ENCODE measurements at regions not wholly inside any gene's neighbourhood (a gene's known extent, or its start where the extent isn't known, plus 50 kb on each side); places are given as distances from the start of the nearest gene placed in this dataset.
"Not testable (repeated sequence)": the region's sequence is repeated elsewhere in the genome, so short reads cannot be mapped to it uniquely, and the experiment has no call there.

DNA sequence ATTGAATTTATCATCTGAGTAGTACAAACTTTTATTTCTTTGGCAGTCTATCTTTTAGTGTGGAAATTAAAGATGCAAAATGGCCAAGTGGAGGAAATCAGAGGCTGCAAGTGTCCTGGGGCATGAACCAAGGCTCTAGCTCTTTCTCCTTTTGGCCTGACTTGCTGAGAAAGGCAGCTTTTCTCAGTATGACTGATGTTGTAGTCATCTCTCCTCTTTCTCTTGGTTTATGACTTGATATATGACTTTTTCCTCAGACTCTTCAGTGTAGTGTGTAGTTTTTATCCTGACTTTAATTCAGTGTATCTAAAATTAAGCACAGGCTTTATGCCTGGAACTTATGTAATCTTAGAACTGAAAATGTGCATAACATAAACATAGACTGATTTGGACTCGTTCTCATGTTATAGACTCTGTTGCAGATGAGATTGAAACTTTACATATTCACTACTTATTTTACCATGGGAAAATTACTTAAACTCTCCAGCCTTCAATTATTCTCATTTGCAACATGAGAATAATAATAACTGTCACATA, 65.7 kb downstream of the SLITRK5 start:
- DNase-seq, result no peak

DNA sequence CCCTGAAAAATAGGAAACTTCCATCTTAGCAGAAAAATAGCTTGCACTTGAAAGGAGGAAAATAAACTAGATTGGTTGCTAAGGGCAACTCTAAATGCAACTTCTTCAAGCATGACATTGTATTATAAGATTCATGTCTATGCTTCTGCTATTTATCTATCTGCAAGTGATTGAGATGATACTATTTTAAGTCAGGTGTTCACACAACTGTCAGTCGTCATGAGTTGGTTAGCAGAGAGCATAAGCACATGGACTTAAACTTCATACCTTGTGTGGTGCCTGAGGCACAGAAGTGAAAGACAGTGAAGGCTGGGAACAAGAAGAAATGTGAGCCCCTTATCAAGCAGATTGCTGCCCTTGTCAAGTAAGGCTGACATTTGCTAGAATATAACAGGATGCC, 82.9 kb downstream of the SLITRK5 start:
- no peak for DNase-seq

DNA sequence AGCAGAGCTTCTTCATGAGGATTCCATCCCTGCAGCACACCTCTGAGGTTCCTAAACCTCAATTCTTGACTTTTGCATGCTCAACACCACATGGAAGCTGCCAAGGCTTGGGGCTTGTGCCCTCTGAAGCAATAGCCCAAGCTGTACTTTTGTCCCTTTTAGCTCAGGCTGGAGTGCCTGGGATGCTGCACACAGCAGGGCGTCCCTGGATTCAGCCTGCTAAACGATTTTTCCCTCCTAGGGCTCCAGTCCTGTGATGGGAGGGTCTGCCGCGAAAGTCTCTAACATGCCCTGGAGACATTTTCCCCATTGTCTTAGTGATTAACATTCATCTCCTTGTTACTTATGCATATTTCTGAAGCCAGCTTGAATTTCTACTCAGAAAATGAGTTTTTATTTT, 98.3 kb downstream of the SLITRK5 start:
- DNase-seq, result no peak

DNA sequence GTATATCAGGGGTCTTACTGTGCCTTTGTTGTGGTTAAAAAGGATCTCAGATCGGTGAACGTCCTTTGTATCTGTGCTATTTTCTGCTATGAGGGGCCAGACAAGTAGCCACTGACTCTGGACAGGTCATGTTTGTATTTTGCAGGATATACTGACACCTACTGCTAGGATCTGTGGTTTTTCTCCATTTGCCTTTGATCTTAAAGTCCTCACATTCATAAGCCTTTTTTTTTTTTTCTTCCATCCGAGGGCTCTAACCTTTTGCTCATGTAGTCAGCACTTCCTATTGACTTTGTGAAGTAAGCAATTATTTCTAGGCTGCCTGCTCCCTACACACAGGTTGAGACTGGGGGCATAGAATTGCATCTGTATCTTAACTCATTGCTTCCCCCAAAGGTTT, 106.2 kb downstream of the SLITRK5 start:
- DNase-seq, result no peak

DNA sequence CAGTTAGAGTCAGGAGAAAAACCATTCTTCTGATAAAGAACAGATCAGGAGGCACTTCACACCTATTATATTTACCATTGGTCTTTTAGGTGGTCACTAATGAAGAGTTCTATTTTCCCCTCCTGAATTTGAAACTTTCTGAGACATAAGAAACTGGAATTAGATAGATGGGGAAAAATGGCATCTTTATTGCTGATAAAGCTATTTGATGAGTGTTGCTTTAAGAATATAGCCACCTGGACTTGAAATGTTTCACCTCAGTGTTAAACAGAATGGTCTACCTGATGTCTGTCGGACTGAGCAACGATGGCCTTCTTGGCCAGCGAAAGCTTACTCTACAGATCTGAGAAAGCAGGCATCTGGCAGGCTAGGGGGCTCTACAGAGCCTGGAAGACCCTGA, 107.0 kb downstream of the SLITRK5 start:
- no peak for DNase-seq

DNA sequence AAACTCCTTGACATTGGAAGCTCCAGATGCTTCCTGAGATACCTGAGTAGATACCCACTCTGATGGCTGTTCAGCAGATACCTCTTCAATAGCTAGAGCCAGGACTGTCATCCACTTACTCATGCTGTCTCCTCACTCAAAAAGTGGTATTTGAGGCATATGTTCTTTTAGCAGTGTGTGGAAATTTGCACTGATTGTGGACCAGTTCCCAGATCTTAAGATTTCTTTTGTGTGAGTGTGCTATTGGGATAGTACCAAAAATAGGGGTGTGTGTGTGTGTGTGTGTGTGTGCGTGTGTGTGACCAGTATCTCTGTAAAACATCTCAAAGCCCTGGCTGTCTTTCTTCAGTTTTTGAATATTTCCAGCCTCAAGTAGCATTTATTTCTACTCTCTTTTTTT, 108.3 kb downstream of the SLITRK5 start:
- DNase-seq, result no peak

DNA sequence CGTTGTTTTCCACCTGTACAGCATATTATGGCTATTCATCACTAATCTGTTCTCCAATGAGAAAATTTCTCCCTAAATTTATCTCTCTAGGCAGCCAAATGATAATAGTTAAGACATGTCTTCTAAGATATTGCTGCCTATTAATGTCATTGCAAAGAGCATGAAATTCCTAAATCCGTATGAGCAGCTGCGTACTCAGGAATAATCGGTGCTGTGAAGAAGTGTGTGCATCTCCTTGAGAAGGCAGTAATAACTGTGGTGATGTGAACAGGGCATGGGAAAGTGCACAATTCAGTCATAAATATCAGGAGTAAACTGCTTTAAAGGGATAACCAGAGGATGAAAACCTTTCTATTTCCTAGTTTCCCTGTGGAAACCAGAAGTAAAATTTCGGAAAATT, 112.2 kb downstream of the SLITRK5 start:
- DNase-seq, result no peak

DNA sequence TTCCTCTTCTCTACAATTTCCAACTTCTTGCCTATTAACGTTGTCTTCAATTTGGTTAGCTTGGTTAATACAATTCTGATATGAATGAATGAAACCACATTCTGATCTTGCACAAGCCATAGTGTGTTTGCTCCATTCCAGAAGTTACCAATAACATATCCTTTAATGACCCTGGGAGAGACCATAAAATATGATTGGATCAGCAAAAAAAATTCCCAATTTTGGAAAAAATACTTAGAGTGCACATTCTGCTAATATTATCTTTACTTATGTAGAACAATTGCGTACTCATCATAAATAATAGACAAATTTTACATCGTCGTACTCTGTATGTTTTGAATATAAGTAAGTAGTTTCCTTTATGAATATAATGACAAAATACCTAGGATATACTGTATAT, 117.2 kb downstream of the SLITRK5 start:
- DNase-seq, result no peak

DNA sequence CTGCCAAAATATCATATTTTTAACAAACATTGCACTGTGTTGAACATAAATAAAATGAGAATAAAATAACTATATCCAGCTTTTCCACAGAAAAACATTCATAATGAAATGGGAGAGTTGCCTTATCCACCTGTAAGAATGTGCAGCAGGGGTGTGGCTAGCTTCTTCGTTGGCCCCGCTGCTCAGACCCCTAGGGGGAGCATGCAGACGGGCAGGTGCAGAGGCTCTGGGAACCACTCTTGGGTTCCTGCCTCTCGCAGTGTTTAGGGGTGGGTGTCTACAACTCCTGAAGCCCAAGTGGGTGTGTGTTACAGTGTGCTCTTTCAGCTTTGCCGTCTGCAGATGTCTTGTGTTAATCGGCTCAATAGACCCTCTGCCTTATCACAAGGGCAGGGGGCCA, 121.7 kb downstream of the SLITRK5 start:
- DNase-seq, result no peak

DNA sequence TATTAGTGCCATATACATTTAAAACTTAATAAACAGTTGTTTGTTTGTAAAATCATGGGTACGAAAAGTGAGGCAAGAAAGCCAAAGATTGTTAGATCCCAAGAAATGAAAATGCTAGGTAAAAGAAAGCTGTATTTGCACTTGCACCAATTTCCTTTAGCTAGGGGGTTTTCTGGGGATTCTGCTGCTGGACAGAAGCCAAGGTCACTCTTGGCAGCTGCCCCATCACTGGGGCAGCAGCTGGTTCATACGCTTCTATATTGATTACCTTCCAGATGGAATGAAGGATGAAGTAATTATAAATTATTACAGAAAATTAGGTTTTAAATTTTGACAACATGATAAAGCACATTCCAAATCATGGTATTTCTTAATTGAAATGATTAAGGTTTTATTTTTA, 127.4 kb downstream of the SLITRK5 start:
- peak; percentile 50 for DNase-seq

DNA sequence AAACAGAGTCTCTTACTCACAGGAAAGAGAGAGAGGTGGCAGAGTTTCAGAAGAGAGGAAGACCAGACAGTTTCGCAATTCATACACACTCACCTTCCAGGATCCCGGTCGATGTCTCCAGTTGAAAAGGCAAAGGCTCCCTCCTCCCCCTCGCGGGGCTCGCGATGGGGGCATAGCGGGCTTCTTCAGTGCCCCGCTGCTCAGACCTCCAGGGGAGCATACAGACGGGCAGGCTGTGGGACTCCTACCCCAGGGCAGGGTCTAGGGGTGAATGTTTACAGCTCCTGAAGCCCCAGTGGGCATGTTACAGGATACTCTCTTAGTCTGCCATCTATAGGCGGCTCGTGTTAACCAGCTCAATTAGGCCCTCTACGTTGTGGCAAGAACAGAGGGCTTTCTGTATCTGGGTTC, 139.2 kb downstream of the SLITRK5 start:
- no peak for DNase-seq

DNA sequence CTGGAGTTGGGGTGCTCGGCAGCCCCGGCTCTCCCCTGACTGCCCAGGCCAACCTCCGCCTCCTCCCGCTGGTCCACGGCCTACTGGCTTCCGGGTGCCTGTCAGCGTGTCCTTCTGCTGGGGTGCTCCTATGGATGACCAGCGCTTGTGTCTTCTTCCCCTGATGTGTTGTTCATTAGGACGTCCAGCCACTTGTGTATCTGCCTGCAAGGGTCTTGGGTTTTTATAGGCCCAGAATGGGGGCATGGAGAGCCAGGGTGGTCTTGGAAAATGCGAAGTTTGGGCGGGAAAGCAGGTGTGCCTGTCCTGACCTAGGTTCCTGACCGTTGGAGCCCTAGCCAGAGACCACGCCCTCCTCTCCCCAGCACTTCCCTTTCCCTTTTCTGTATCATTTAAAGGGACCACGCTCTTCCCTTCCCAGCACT, 139.8 kb downstream of the SLITRK5 start:
- DNase-seq, result no peak

DNA sequence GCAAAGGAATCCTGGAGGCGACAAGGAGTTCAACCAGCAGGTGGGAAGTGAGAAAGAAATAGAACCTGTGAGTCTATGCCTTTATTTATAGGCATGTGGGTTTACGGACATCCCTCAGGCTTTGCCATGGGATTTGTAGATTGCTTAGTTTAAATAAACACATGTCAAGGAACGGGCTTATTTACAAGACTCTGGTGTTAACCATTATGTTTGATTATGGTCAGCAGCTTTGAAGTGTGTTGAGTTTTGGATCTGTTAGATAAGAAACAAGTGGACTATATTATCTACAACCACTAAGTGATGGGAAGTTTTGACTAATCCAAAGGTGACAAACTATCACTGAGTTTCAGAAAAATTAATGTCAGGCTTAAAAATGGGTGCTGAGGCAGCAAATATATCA, 143.2 kb downstream of the SLITRK5 start:
- no peak for DNase-seq

DNA sequence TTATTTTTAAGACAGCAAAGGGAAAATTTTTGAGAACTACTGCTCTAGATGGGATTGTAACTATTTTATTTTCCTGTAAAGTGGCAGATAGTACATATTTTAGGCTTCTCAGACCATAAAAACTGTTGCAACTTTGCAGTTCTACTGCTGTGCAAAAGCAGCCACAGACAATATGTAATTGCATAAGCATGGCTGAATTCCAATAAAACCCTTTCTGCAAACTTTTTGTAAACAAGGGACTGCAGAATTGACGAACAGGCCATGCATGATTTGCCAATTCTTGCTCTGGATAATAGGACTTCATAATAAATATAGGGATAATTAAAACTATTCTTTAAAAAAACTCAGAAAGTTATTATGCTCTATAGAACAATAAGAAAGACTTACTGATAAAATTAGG, 149.1 kb downstream of the SLITRK5 start:
- DNase-seq, result no peak

DNA sequence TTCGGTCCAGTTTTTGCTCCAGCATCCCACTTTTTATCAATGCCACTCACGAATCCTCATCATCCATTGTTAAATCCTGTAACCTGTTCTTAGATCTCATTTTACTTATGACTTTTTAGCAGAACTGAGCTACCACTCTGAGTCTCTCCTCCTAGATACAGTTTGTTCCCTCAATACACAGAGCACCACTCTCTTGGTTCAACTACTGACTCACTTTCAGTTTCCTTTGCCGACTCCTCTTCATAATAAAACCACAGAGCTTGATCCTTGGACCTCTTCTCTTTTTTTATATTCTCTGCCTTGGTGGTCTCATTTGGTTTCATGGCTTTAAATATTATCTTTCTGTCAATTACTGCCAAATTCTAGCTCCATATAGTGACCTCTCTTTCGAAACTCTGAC, 150.3 kb downstream of the SLITRK5 start:
- DNase-seq, result no peak

DNA sequence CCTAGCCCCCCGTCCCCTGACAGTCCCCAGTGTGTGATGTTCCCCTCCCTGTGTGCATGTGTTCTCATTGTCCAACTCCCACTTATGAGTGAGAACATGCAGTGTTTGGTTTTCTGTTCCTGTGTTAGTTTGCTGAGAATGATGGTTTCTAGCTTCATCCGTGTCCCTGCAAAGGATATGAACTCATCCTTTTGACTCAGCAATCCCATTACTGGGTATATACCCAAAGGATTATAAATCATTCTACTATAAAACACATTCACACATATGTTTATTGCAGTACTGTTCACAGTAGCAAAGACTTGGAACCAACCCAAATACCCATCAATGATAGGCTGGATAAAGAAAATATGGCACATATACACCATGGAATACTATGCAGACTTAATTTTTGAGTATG, 155.1 kb downstream of the SLITRK5 start:
- not testable (repeated sequence) for DNase-seq

DNA sequence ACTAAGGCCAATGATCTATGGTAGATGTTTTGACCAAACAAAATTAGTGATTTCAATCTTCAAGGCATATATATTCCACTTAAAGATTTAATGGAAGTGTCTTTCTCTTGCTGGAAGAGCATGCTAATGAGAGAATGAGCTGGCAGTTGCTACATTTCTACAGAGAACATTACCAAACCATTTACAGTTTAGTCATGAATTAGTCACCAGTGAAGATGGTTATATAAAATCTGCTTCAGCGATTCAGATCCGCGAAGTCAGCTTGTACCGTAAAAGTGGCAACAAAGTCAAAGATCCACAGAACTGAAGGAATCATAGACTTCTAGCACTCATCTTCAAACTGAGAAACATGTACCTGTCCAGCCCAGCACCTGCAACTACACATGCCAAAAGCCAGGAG, 156.3 kb downstream of the SLITRK5 start:
- DNase-seq, result no peak

DNA sequence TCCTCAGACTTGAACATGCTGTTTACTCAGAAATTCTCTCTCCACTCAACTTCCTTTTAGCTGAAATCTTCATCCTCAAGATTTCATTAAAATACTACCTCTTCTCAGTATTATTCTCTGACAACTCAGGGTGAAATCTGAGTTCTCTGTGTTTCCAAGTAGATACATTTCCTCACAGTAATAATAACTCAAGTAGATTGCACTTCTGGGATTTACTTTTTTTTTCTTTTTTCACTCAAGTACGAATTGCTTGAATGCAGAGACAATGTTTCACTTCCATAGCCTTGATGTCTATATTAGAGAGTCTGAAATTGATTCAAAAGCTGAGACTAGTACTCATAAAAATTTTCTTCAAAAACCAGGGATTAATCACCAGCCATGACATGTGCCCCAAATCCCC, 166.4 kb downstream of the SLITRK5 start:
- DNase-seq, result no peak

DNA sequence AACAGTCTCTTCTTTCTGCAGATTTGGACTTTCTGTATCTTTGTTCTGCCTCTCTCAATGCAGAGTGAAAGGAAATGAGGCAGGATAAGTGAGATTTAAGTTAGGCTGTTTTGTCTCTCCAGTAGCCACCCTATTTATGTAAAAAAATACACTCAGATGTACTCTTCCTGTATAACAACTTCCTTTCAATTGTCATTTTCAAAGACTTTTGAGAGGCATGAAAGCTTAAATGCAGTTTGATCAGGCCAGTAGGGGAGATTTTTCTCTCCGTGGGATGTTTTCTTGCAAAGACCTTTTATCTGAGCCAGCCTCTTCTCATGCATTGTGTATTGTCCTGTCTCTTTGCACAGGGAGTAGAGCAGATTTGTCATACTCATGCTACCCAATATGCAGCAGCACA, 166.8 kb downstream of the SLITRK5 start:
- DNase-seq, result no peak

DNA sequence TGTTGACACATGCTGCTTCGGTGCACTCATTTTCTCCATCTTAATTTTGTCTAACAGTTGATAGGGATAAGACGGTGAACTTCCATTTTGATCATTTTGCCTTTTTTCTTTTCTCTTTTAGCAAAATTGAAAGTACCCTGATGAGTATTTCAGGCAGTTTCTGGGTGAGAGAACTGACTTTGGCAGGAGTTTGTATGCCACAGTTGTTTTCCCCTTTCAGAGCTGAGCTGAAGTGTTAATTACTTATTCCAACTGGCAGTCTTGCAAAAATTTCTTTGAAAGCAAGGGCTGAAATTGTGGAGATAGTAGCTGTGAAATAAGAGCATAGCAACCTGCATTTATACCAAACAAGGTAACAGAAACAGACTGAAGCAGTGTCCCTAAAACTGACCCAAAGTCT, 180.2 kb downstream of the SLITRK5 start:
- no peak for DNase-seq

DNA sequence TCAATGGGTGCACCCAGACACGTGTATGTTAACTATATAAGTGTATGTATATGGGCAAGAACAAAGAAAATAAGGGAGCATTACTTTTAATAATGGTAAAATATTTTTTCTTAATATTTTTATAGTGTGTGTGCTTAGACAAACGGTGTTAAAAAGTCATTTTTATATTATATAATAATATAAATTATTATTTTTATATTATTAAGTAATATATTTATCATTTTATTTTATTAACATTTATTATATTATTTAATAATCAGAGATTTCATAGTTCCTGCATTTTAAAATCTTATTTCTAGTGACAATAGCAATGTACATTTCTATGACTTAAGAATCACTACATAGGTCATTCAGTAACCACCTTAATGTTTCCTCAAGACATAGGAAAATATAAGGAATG, 184.4 kb downstream of the SLITRK5 start:
- no peak for DNase-seq

DNA sequence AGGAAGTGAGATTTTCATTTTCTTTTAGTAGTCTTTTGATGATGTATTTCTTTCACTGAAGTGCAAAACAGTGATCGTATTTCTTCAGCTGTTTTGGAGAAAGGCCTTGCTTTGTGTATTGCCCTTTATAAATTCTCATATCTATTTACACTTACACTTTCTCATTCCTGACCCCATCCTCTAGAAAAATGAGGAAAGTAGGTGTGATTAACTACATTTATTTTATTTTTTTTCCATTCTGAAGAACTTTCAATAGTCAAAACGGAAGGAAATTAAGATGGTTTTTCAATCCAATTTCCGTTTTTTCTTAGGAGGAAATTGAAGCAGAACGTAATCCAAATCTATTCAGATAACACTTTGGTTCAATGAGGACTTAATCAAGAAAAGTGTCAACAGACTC, 188.1 kb downstream of the SLITRK5 start:
- no peak for DNase-seq

DNA sequence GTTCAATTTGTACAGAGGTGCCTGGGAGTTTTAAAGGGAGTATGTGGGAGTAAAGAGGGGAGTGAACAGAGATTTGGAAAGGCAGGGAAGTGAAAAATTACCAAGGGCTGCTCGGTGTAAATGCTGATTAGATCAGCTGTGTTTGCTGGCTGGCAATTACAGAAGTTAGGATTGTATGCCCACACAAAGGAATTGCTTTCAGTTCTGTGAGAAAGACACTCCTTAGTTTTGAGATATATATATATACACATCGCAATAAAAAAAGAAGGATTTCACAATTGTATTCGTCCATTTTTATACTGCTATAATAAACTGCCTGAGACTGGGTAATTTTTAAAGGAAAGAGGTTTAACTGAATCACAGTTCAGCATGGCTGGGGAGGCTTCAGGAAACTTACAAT, 196.3 kb downstream of the SLITRK5 start:
- DNase-seq, result no peak

DNA sequence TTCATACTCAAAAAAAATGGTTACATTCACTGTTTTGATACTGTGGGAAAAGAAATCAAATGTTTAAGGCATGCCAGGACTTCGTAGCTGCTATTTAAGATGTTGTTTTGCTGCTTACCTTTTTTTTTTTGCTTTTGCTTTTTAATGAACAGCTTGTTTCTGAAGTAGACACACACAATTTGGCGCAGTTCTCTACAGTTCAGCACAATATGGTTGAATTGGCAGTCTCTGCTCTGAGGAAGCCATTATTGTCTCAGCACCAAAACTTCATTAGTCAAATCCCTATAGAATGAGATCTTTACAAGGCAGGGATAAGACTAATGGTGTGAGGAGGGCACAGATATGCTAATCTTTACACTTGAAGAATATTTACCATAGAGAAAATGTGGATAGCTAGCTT, 197.6 kb downstream of the SLITRK5 start:
- no peak for DNase-seq

DNA sequence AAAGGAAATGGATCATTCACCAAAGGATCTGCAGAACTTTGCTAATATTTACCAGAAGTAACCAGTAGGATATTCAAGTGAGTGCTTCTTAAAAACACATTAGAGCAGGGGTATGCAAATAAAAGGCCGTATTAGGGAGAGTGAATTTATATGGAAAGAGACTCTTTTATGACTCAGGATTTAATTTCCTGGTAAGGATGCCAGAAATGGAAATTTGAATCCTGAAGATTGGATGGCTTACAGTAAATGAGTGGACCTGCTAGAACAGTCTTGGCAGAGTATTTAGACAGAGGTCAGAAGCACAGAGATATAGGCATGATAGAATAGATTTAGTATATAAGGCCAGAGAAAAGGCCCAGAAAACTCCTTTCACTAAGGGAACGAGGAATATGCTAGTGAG, 201.6 kb downstream of the SLITRK5 start:
- DNase-seq, result no peak

DNA sequence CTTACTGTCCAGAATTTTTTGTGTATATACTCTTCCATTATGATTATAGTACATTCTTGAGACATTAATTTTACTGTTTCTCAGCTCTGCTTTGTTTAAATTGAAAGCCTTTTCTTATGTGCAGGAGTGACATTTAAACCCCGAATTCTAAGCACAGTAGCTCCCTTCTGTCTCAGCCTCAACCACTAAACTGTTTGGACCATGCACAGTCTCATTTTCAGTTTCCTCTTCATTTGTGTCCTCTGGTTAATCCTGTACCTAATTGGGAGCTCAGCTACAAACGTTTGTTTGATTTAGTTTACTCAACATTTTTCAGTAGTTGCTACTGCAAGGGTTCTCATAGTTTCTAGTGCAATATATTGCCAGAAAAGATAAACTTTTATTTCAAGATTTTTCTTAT, 206.3 kb downstream of the SLITRK5 start:
- DNase-seq, result no peak

All from NCI-H1092 (cell line).